Kidney epithelial cell (primary cell): ENCODE measurements at regions not wholly inside any gene's neighbourhood (a gene's known extent, or its start where the extent isn't known, plus 50 kb on each side); places are given as distances from the start of the nearest gene placed in this dataset.

Experiments used
- DNase-seq: peaks from one replicate; pipeline ENCODE4 v3.0.0-alpha.2; 2010; ENCODE audit warnings: low read depth
- H3K27me3 ChIP-seq: 2 replicates; pipeline ENCODE4 v1.6.0; 2011; ENCODE audit warnings: low read length; ENCODE audit not compliant: control insufficient read depth, insufficient read depth
- H3K36me3 ChIP-seq: 2 replicates; pipeline ENCODE4 v1.5.1; 2011; ENCODE audit warnings: low read length; ENCODE audit not compliant: control insufficient read depth, insufficient read depth
- H3K4me3 ChIP-seq: 2 replicates; pipeline ENCODE4 v1.5.1; 2011; ENCODE audit warnings: low read depth, mild to moderate bottlenecking, control low read depth, low read length
- TF ChIP-seq, protein P1 (sequence below): IDR thresholded peaks from 2 replicates; pipeline ENCODE4 v1.5.1; 2011; ENCODE audit warnings: mild to moderate bottlenecking, moderate library complexity, low read length, control low read depth, inconsistent platforms; ENCODE audit not compliant: insufficient read depth, poor library complexity, severe bottlenecking

DNA sequence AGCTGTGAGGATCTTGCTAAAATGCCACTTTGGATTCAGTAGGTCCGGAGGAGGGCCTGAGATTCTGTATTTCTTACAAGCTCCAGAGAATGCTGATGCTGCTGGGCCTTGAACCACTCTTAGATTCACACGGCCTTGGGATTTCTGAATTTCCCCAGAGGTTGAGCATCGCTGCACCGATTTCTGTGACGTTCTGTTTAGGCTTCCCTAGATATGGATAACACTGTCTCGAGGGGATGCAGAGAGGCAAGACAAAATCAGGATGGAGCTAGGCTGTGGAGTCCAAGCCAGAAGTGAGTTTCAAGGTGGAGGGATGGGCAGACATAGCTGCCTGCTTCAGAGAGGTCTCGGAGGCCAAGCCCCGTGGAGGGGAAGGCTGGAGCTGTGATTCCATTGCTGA, 415.9 kb upstream of the PROX1 start:
- TF ChIP-seq, protein P1, sequence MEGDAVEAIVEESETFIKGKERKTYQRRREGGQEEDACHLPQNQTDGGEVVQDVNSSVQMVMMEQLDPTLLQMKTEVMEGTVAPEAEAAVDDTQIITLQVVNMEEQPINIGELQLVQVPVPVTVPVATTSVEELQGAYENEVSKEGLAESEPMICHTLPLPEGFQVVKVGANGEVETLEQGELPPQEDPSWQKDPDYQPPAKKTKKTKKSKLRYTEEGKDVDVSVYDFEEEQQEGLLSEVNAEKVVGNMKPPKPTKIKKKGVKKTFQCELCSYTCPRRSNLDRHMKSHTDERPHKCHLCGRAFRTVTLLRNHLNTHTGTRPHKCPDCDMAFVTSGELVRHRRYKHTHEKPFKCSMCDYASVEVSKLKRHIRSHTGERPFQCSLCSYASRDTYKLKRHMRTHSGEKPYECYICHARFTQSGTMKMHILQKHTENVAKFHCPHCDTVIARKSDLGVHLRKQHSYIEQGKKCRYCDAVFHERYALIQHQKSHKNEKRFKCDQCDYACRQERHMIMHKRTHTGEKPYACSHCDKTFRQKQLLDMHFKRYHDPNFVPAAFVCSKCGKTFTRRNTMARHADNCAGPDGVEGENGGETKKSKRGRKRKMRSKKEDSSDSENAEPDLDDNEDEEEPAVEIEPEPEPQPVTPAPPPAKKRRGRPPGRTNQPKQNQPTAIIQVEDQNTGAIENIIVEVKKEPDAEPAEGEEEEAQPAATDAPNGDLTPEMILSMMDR: no peak
- H3K4me3 ChIP-seq: no peak overlapping the region
- no peaks in the 10 kb centered on the region for H3K27me3 ChIP-seq
- DNase-seq: no peak
- no peaks in the 10 kb centered on the region for H3K36me3 ChIP-seq

GRCh38 chr1:213572912-213573647, 414.7 kb upstream of the PROX1 start:
- DNase-seq: no peak
- no peak overlapping the region for H3K4me3 ChIP-seq
- no peaks in the 10 kb centered on the region for H3K36me3 ChIP-seq
- TF ChIP-seq, protein P1: no peak
- H3K27me3 ChIP-seq: no peaks in the 10 kb centered on the region

DNA sequence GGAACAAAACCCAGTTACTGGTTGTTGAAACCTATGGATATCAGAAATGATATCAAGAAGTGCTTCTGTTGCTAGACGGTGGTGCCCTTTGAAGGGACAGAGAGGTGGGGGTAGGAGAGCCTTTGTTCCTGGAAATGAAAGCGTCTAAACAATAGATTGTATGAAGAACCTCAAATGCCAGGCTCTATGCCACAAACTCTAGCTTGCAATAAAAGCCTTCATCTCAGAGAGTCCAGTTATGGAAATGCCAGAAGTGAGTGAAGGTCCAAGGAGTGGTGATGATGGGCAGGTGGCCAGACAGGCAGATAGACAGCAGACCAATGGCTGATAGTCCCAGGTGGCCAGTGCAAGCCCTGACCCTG, 414.1 kb upstream of the PROX1 start:
- no peak overlapping the region for H3K4me3 ChIP-seq
- H3K27me3 ChIP-seq: no peaks in the 10 kb centered on the region
- TF ChIP-seq, protein P1: no peak
- DNase-seq: no peak
- H3K36me3 ChIP-seq: no peaks in the 10 kb centered on the region

GRCh38 chr1:213582976-213583567, 404.7 kb upstream of the PROX1 start:
- Histone ChIP-seq H3K36me3 (no peaks in the 10 kb centered on the region), H3K27me3 (no peaks in the 10 kb centered on the region), H3K4me3 (no peak overlapping the region)
- TF ChIP-seq, protein P1: no peak
- DNase-seq: no peak

- Histone ChIP-seq H3K36me3 (no peaks in the 10 kb centered on the region), H3K27me3 (no peaks in the 10 kb centered on the region), H3K4me3 (no peak overlapping the region)
- DNase-seq: no peak
- TF ChIP-seq, protein P1: no peak
Observed at GRCh38 chr1:213584272-213584671, 403.5 kb upstream of the PROX1 start.

DNA sequence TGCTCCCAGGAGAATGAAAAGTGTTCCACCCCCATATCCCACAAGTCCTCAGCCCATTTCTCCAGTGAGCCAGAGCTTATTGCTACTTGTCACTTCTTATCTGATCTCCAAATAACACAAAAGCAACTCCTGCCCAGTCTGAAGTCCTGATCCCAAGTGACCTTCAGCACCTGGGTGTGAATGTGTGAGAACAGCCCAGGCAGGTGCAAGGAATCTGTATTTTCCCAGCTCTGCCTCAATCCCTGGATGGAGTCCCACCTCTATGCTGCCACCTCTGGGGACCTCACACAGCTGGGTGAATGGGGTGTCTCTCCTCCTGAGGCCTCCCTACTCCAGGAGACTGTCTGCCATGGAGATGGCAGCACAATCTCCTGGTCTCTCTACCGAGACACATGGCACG, 402.4 kb upstream of the PROX1 start:
- H3K36me3 ChIP-seq: no peaks in the 10 kb centered on the region
- TF ChIP-seq, protein P1: no peak
- DNase-seq: no peak
- no peaks in the 10 kb centered on the region for H3K27me3 ChIP-seq
- H3K4me3 ChIP-seq: no peak overlapping the region
